Mucosa of rectum (tissue), 2 donors: ENCODE measurements at regions not wholly inside any gene's neighbourhood (a gene's known extent, or its start where the extent isn't known, plus 50 kb on each side); places are given as distances from the start of the nearest gene placed in this dataset.
"Not testable (repeated sequence)": the region's sequence is repeated elsewhere in the genome, so short reads cannot be mapped to it uniquely, and the experiment has no call there.

Experiments used
- H3K27ac ChIP-seq, 2 donors: one replicate each; pipeline ENCODE4 v1.7.0; 2013; ENCODE audit warnings: inconsistent platforms in 2 of 2, low read depth in 2 of 2, low read length in 2 of 2
- H3K27me3 ChIP-seq, 2 donors: one replicate each; pipeline ENCODE4 v1.7.0; 2013; ENCODE audit warnings: low read length in 2 of 2; ENCODE audit not compliant: control insufficient read depth in 2 of 2, insufficient read depth in 2 of 2
- H3K36me3 ChIP-seq, 2 donors: one replicate each; pipeline ENCODE4 v1.7.0; 2013; ENCODE audit warnings: low read length in 2 of 2; ENCODE audit not compliant: control insufficient read depth in 2 of 2, insufficient read depth in 2 of 2
- H3K4me1 ChIP-seq, 2 donors: one replicate each; pipeline ENCODE4 v1.7.0; 2013; ENCODE audit warnings: low read length in 2 of 2, mild to moderate bottlenecking in 1 of 2; ENCODE audit not compliant: control insufficient read depth in 2 of 2, insufficient read depth in 2 of 2
- H3K4me3 ChIP-seq, 2 donors: one replicate each; pipeline ENCODE4 v1.7.0; 2013; ENCODE audit warnings: low read length in 2 of 2
- H3K9ac ChIP-seq, 2 donors: one replicate each; pipeline ENCODE4 v1.7.0; 2013; ENCODE audit warnings: low read length in 2 of 2, low read depth in 1 of 2, mild to moderate bottlenecking in 1 of 2
- H3K9me3 ChIP-seq, 2 donors: one replicate each; pipeline ENCODE4 v1.7.0; 2013; ENCODE audit warnings: low read length in 2 of 2; ENCODE audit not compliant: control insufficient read depth in 2 of 2
- donor health status: healthy.
- donor health status: Normal muscosa, but diverticular disease.

DNA sequence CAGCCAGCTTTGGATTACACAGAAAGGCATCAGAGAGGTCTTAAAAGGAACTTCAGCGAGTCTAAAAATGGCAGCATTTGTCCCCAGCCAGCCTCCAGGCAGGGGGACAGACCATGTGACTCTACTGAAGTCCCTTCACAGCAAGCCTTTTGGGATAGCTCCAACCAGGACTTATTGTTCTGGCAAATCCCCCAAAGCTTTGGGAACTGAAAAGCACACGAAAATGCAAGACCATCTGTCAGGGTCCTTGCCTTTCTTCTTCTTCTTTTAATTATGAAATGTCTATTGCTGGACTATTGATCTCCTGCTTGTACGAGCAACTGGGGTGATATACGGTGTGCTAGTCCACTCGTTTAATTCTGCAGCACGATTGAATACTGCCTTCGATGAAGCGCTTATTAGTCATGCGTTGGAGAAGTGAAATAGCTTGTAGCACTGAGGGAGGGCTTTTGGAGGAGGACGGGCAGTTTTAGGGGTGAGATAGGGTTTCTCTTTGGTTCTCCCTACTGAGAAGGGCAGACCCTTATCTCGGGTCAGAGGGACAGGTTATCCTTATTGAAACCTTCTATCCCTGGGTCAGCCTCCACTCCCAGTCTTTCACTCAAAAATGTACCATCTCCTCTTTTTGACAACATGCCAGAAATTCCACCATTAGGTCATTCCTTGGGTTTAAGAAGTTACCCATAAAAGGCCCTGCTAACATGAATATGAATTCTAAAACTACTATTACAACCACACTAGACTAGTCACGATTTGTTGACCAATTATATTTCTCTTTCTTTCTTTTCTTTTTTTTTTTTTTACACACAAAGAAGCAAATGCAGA, 416.4 kb downstream of the MIAT start:
- Histone ChIP-seq H3K36me3 (no peaks in the 10 kb centered on the region), H3K9ac (no peak overlapping the region), H3K27me3 (peaks cover 4 to 7% of the 10 kb centered on the region in 2 donors), H3K4me1 (no peaks in the 10 kb centered on the region), H3K9me3 (no peaks in the 10 kb centered on the region), H3K27ac (no peak overlapping the region), H3K4me3 (no peak overlapping the region)

DNA sequence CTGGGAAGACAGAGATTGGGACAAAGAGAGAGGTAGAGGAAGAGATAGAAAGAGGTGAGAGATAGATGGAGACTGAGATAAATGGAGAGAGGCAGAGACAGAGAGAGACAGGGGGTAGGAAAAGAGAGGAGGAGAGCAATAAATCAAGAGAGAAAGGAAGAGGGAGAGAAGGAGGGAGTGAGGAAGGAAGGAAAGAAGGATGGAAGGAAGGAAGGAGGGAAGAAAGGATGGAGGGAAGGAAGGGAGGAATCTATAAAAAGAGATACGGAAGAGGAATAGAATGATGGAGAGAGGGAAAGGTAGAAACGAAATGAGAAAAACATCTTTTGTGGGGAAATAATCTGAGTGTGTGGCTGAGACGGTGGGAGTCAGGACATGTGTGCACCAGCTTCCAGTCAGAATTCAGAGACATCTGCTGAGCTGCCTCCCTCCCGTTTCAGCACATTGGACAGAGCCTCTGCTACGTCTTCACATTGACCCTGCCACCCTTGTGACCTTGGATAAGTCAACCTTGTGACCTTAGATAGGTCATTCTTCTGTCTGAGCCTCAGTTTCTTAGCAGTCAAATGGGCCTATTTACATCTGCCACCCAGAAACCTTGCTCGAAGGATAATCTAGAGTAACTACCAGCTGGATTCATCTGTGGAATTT, 417.8 kb downstream of the MIAT start:
- Histone ChIP-seq H3K27ac (no peak overlapping the region), H3K27me3 (peaks cover 3 to 4% of the 10 kb centered on the region in 2 donors), H3K9me3 (no peaks in the 10 kb centered on the region), H3K36me3 (no peaks in the 10 kb centered on the region), H3K4me3 (no peak overlapping the region), H3K9ac (no peak overlapping the region), H3K4me1 (no peaks in the 10 kb centered on the region)

DNA sequence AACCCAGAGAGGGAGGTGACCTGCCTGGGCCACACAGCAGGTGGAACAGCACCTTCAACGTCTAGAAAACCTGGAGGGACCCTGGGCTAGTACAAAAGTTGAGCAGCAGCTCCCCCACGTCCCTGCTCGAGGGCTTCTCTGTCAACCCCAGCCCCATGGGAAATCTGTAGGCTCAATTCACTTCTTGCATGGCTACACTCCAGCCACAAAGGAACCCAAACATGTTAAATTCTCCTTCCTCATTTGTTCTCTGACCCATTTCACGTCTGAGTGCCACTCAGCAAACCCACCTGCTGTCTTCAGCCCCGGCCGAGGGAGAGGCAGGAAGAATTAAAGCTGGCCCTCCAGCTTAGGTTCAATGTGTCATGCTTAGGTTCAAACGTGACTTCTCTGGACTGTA, 418.5 kb downstream of the MIAT start:
- no peak overlapping the region for H3K9ac ChIP-seq
- H3K36me3 ChIP-seq, result no peaks in the 10 kb centered on the region
- H3K4me3 ChIP-seq, result no peak overlapping the region
- no peaks in the 10 kb centered on the region for H3K4me1 ChIP-seq
- H3K9me3 ChIP-seq, result no peaks in the 10 kb centered on the region
- peaks cover 0 to 2% of the 10 kb centered on the region in 2 donors for H3K27me3 ChIP-seq
- H3K27ac ChIP-seq, result no peak overlapping the region

DNA sequence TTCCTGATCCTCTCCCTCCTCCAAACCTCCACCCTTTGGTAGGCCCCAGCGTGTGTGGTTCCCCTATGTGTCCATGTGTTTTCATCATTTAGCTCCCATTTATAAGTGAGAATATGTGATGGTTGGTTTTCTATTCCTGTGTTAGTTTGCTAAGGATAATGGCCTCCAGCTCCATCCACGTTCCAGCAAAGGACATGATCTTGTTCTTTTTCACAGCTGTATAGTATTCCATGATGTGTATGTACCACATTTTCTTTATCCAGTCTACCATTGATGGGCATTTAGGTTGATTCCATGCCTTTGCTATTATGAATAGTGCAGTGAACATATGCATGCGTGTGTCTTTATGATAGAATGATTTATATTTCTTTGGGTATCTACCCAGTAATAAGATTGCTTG, 420.7 kb downstream of the MIAT start:
- not testable (repeated sequence) for H3K4me1 ChIP-seq, H3K9me3 ChIP-seq, H3K36me3 ChIP-seq, H3K27ac ChIP-seq, H3K4me3 ChIP-seq, H3K9ac ChIP-seq, H3K27me3 ChIP-seq

DNA sequence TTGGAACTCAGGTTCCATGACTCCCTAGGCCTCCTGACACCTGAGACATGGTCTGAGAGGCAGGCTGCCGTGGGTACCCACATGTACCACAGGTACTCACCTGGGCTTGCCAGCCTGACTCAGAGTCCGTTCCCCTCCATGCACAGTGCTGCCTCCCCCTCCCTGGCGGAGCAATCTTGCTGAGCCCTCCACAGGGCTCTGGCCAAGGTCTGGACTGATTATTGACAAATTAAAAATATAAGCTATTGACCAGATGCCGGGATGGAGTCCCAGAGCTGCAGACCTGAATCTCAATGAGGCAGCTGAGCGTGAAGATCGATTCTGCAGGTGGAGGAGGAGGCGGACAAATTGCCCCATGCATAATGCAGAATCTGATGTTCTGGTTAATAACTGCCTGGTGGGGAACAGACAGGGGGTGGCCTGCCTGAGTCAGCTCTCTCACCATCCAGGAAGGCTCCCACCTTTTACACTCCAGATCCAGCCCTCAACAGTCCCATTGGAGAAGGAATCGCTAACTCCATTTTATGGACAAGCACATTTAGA, 422.7 kb downstream of the MIAT start:
- Histone ChIP-seq H3K27ac (no peak overlapping the region), H3K36me3 (no peaks in the 10 kb centered on the region), H3K4me1 (no peaks in the 10 kb centered on the region), H3K4me3 (no peak overlapping the region), H3K9me3 (no peaks in the 10 kb centered on the region), H3K9ac (no peak overlapping the region), H3K27me3 (peaks cover 0 to 3% of the 10 kb centered on the region in 2 donors)

DNA sequence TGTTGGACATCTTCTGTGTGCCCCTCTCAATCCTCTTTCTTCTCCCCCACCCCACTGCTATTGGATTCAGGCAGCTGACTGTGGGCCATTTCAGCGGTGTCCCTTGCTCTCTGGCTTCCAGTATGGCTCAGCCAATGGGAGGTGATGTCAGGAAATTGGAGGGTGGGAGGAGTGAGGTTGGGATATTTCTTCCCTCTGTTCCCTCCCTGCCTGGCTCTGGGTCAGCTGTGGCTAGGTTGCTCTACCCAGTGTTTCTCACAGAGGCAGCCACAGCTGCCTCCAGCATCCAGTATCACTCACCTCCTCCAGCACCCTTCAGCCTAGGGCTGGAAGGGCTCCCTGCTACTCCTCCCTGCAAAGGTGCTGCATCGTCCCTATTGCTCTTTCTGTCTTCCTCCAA, 423.5 kb downstream of the MIAT start:
- Histone ChIP-seq H3K36me3 (no peaks in the 10 kb centered on the region), H3K9ac (no peak overlapping the region), H3K27ac (no peak overlapping the region), H3K9me3 (no peaks in the 10 kb centered on the region), H3K4me3 (no peak overlapping the region), H3K27me3 (peaks cover 2 to 3% of the 10 kb centered on the region in 2 donors), H3K4me1 (no peaks in the 10 kb centered on the region)

DNA sequence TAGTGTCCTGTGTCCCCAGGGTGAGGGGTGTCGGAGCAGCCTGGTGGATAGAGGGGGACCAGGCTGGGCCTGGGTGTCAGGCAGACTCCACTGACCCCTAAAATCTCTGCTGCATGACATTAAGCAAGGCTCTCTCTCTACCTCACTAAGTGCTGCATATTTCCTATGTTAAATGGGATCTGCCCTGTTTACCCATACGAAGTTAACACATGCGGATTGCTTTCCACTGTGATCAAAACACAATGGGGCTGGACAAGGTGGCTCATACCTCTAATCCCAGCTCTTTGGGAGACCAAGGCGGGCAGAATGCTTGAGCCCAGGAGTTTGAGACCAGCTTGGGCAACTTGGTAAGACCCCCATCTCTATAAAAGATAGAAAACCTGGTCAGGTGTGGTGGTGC, 426.2 kb downstream of the MIAT start:
- no peaks in the 10 kb centered on the region for H3K4me1 ChIP-seq
- no peaks in the 10 kb centered on the region for H3K36me3 ChIP-seq
- H3K27ac ChIP-seq, result no peak overlapping the region
- no peaks in the 10 kb centered on the region for H3K9me3 ChIP-seq
- H3K27me3 ChIP-seq, result peaks cover 6 to 8% of the 10 kb centered on the region in 2 donors
- no peak overlapping the region for H3K9ac ChIP-seq
- no peak overlapping the region for H3K4me3 ChIP-seq

DNA sequence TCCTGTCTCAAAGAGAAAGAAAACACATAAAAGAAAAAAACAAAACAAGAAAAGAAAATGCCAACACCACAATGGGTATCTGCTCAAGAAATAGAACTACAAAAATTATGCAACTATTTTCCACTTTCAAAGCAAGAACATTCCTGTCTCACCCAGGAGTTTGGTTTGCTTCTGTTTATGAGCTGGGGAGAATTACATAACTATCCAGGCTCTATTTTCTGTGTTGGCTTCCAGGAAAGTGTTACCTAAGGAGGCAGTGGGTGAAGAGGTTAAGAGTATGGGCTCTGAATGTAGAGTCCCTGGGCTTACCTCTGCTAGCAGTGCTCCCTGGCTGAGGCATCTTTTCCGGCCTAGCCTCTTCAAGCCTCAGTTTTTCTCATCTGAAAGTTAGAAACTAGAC, 426.7 kb downstream of the MIAT start:
- Histone ChIP-seq H3K4me1 (no peaks in the 10 kb centered on the region), H3K9ac (no peak overlapping the region), H3K27ac (no peak overlapping the region), H3K36me3 (no peaks in the 10 kb centered on the region), H3K9me3 (no peaks in the 10 kb centered on the region), H3K27me3 (peaks cover 6 to 8% of the 10 kb centered on the region in 2 donors), H3K4me3 (no peak overlapping the region)

DNA sequence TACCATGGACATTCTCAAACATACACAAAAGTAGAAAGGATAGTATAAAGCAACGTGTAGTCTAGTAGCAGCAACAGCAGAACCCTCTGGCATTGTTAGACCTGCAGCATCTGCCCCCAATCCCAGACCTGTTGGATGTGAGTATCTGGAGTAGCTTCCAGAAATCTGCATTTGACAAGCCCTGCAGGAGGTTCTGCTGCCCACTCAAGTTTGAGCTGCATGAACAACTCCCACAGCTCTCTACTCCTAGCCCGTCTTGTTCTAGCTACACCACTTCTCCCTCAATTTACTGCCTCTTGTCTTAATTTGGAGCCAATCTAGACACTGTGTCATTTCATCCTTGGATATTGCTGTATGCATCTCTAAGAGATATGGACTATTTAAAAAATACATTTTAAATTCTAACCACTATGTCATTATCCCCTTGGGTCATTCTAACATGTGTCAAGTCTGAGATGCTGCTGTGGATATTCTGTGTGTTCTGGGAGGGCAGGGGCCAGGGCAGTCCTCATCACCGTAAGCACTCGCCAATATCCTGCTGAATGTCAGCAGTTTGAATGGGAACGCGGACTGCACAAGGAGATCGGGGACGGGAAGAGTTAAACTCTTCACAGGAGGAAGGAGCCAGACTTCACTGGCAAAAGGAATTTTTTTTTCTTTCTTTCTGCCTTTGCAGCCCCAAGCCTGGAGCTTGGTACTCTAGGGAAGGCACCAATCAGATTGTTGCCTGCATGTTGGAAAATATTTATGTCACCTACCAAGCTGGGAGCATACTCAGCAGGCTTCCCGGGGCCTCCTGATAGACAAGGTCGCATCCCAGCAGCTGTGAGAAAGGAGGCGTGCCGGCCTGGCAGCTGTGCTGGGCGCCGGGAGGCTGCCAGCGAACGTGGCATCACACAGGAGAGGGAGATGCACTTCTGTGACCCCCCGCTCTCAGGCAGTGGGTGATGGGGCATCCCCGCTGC, 429.0 kb downstream of the MIAT start:
- no peak overlapping the region for H3K9ac ChIP-seq
- no peaks in the 10 kb centered on the region for H3K4me1 ChIP-seq
- no peaks in the 10 kb centered on the region for H3K36me3 ChIP-seq
- H3K9me3 ChIP-seq, result no peaks in the 10 kb centered on the region
- H3K27ac ChIP-seq, result no peak overlapping the region
- peaks cover 6 to 8% of the 10 kb centered on the region in 2 donors for H3K27me3 ChIP-seq
- H3K4me3 ChIP-seq, result no peak overlapping the region
